HG03457 (cell line): ENCODE measurements at regions not wholly inside any gene's neighbourhood (a gene's known extent, or its start where the extent isn't known, plus 50 kb on each side); places are given as distances from the start of the nearest gene placed in this dataset.

Source experiments
- ATAC-seq: cut with Tn5 transposase; IDR thresholded peaks from one replicate; pipeline ENCODE4 v1.9.1; 2021; ENCODE audit warnings: moderate number of reproducible peaks; ENCODE audit not compliant: unreplicated experiment

DNA sequence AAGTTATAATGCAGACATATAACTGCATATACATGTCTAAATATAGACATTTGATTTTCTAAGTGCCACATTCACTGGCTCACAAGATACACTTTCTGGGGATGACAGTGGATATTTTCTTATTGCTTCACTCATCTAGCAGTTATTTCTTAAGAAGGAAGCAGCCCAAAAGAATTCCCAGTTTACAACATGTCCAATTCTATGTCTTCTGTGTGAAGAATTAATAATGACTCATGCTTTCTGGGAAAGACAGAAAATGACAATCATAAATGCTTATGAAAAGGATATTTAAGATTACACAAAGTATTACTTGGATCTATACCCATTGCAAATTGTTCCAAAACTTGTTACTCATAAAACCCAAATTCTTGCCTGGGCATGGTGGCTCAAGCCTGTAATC is 543.4 kb downstream of the SUCLA2 start:
- no peak for ATAC-seq

DNA sequence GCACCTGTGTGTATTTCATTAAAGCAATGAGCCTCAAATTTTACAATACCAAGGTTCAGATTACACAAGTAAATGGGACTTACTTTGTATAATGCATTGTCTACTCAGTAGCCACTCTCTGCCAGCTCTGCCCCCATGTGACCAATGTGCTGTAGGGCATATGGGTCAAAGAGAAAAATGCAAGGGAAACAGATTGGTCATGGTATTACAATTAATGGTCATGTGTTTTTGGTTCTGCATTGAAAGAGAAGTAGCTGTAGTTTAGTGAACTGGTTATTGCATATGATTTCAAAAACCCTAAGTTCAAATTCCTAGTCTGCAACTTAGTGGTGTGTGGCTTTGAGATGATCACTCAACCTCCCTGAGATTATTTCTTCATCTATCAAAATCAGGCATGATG is 545.4 kb downstream of the SUCLA2 start:
- ATAC-seq, result no peak

DNA sequence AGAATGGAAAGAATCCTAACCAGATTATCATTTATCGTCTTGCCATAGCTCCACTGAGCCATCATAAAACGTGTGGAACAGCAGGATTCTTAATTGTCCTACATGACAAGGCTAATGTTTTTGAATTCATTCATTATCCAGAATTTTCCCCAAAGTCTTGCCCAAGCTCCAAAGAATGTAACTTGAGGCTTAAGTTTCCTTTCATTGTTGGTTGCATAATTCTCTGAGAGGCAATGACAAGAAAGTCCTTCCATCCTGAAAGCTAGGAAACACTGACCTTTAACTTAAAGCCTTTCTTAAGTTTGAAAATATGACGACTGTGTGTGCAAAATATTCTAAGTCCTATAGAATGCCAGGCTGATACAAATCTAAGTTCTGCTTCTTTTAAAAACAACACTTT is 546.1 kb downstream of the SUCLA2 start:
- no peak for ATAC-seq

- ATAC-seq, result no peak
Measured at GRCh38 chr13:47437406-47437805, 540.6 kb upstream of the HTR2A start.

- no peak for ATAC-seq
Measured at GRCh38 chr13:47433461-47434005, 536.7 kb upstream of the HTR2A start.

- ATAC-seq, result no peak
Measured at GRCh38 chr13:47426126-47426849, 529.4 kb upstream of the HTR2A start.

- no peak for ATAC-seq
Measured at GRCh38 chr13:47421525-47421924, 524.7 kb upstream of the HTR2A start.

DNA sequence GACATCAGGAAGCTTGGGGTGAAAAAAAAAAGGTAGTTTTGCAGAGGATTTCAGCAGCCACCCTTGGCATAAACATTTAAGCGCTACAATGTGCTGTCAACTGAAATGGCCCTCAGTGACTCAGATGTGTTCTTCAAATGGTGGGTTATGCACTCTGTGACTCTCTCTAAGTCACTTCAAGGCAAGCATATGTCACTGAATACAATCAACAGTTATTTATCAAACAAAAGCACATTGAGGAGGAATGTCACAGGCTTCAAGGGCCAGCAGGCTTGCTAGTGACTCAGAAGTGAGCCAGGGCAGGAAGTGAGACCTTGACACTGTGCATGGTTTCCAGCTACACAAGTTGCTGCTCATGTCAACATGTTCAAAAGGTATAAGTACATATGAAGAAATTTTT is 523.7 kb upstream of the HTR2A start:
- ATAC-seq, result no peak

DNA sequence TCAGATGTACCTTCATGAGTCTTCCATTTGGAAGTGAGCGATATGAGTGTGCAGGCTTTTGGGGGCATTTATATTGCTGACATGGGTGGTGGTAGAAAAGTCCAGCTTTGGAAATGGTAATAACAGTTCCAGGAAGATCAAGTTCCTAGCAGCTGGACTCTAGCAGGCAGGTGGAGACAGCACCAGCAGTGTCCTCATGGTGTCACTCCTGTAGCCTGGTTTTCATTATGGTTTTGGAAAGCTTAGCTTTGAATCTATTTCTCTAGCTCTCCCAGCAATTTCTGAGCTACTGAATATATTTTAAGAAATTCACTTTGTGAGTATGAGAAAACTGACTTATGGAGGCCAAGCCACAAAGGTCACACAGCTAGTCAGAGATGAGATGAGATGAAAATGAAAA is 523.2 kb upstream of the HTR2A start:
- no peak for ATAC-seq

DNA sequence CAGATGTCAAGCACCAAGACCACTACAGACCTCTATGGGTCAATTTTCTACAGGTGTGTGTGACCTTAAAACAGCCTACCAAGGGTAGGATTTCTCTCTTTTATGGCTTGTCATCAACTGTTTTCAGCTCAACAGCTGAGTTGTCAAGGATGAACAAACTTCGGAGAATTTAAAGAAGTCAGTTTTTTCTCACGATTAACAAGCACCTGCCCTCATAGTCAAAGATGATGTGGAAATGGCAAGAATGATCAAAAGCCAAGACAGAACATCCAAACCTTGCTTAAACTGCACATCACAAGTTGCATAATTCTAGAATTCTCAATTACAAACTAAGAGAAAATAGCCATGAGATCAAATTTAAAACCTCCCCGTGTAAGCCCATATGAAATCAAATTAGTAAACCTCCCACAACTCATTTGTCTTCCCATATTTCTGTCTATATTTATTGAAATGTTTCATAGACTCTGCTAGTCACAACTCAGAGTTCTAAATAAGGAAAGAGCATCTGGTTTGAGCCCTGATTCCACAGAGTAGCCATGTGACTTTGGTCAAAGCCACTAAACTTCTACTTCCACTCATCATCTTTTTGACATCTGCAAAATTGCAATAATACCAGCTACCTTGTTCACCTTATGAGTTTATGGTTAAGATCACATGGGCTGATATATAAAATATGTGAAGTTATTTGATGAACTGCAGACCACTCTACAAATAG is 521.5 kb upstream of the HTR2A start:
- ATAC-seq, result no peak

GRCh38 chr13:47417485-47417884 is 520.6 kb upstream of the HTR2A start:
- no peak for ATAC-seq

GRCh38 chr13:47415048-47415447 is 518.2 kb upstream of the HTR2A start:
- ATAC-seq, result no peak

DNA sequence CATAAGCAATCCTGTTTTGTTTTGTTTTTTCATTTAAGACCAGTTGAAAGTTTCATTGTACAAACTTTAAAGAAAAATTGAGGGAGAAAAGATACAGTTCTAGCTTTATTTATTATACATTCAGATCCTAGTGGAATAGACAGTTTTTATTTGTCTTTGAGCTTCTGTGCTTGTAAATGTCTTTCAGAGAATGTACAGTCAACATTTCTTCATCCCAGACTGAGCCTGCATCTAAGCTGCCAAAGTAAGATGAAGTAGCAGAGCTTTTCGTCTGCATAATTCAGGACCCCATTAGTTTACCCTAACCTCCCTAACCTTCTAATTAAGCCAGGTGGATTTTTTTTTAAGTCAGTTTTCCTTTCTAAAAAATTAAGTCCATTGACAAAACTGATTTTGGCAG is 516.7 kb upstream of the HTR2A start:
- ATAC-seq, result no peak

- ATAC-seq, result no peak
Measured at GRCh38 chr13:47413112-47413511, 516.3 kb upstream of the HTR2A start.

GRCh38 chr13:47409778-47410177 is 512.9 kb upstream of the HTR2A start:
- ATAC-seq, result no peak

- ATAC-seq, result no peak
Measured at GRCh38 chr13:47408546-47409319, 511.9 kb upstream of the HTR2A start.

- ATAC-seq, result no peak
Measured at GRCh38 chr13:47407808-47408207, 511.0 kb upstream of the HTR2A start.

- no peak for ATAC-seq
Measured at GRCh38 chr13:47399599-47399998, 502.7 kb upstream of the HTR2A start.

DNA sequence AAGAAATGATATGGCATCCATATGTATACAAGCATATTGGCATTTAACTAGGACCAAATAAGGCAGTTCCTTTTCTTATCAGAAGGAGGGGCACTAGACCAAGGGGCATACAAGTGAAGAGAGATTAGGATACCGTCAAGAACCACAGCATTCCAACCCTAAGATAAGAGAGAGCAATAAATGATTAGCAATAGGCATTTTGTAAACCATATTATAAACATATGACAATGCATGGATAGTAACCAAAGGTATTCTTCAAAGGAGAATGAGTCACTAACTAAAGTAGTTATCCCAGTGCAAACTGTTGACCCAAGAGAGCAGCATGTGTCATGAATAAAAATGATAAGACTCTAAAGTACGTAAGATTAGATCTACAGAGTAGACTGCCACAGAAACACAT is 500.9 kb upstream of the HTR2A start:
- no peak for ATAC-seq

GRCh38 chr13:47396915-47397314 is 500.1 kb upstream of the HTR2A start:
- ATAC-seq, result no peak

DNA sequence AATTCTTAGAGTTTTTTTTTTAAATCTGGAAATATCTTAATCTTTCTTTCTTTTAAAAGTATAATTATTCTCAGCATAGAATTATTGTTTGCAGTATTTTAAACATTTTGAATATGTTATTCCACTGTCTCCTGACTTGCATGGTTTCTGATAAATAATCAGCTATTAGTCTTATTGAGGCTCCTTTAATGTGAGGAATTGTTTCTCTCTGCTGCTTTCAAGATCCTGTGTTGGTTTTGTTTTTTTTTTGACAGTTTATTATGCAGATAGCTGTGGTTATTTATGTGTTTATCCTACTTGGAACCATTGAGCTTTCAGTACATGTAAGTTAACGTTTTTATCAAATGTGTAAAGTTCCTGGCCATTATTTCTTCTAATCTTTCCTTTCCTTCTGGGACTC is 477.9 kb upstream of the HTR2A start:
- ATAC-seq, result no peak

- ATAC-seq, result no peak
Measured at GRCh38 chr13:47372751-47373150, 475.9 kb upstream of the HTR2A start.
